Progenitor cell of endocrine pancreas (in vitro differentiated cells): ENCODE measurements at regions not wholly inside any gene's neighbourhood (a gene's known extent, or its start where the extent isn't known, plus 50 kb on each side); places are given as distances from the start of the nearest gene placed in this dataset.
A peak's percentile ranks its signal among the peaks of the same experiment; 100 is the strongest.

Experiments
- DNase-seq: peaks from one replicate; pipeline ENCODE4 v3.0.0; 2021; ENCODE audit warnings: low spot score; ENCODE audit not compliant: unreplicated experiment
- H3K27ac Mint-ChIP-seq: 2 replicates; pipeline ENCODE4 v1.8.0; 2021; ENCODE audit warnings: mild to moderate bottlenecking, moderate library complexity, mixed read lengths
- H3K27me3 Mint-ChIP-seq: 2 replicates; pipeline ENCODE4 v1.8.0; 2021; ENCODE audit warnings: mixed read lengths
- H3K36me3 Mint-ChIP-seq: 2 replicates; pipeline ENCODE4 v1.8.0; 2022; ENCODE audit warnings: mixed read lengths; ENCODE audit not compliant: insufficient read depth
- H3K4me1 Mint-ChIP-seq: 2 replicates; pipeline ENCODE4 v1.8.0; 2021; ENCODE audit warnings: low read depth, mixed read lengths
- H3K4me3 Mint-ChIP-seq: 2 replicates; pipeline ENCODE4 v1.8.0; 2021; ENCODE audit warnings: low read depth, mild to moderate bottlenecking, moderate library complexity, mixed read lengths
- H3K9me3 Mint-ChIP-seq: 2 replicates; pipeline ENCODE4 v1.8.0; 2021; ENCODE audit warnings: low read depth, mixed read lengths
- TF ChIP-seq, protein P1 (sequence below): fragments of 200-600 bp; sonication (generic); IDR thresholded peaks from one replicate; pipeline ENCODE4 v1.5.0; 2021; ENCODE audit warnings: antibody characterized with exemption, mild to moderate bottlenecking; ENCODE audit not compliant: unreplicated experiment

DNA sequence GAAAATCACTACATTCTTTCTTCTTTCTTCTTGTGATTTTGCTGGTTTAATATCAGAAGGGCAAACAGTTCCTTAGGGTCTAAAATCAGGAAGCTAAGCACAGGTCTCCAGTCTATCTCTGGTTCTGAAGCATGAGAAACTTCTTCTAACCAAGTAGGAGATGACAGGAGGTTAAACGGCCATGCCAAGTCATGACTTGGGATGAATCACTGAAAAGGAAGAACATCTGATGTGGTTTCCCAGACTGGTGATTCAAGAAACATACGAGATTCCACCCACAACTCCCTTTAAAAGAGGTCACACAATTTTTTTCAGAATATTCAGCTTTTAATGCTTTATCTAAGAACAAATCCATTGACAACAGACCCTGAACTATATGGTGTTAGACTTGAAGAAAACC lies 684.0 kb upstream of the PRKX start:
- Mint-ChIP-seq H3K9me3 (no peaks in the 10 kb centered on the region), H3K27ac (no peak overlapping the region), H3K4me1 (no peaks in the 10 kb centered on the region), H3K4me3 (no peak overlapping the region), H3K36me3 (no peaks in the 10 kb centered on the region), H3K27me3 (no peaks in the 10 kb centered on the region)
- DNase-seq, result no peak
- TF ChIP-seq, protein P1, sequence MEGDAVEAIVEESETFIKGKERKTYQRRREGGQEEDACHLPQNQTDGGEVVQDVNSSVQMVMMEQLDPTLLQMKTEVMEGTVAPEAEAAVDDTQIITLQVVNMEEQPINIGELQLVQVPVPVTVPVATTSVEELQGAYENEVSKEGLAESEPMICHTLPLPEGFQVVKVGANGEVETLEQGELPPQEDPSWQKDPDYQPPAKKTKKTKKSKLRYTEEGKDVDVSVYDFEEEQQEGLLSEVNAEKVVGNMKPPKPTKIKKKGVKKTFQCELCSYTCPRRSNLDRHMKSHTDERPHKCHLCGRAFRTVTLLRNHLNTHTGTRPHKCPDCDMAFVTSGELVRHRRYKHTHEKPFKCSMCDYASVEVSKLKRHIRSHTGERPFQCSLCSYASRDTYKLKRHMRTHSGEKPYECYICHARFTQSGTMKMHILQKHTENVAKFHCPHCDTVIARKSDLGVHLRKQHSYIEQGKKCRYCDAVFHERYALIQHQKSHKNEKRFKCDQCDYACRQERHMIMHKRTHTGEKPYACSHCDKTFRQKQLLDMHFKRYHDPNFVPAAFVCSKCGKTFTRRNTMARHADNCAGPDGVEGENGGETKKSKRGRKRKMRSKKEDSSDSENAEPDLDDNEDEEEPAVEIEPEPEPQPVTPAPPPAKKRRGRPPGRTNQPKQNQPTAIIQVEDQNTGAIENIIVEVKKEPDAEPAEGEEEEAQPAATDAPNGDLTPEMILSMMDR, result no peak

DNA sequence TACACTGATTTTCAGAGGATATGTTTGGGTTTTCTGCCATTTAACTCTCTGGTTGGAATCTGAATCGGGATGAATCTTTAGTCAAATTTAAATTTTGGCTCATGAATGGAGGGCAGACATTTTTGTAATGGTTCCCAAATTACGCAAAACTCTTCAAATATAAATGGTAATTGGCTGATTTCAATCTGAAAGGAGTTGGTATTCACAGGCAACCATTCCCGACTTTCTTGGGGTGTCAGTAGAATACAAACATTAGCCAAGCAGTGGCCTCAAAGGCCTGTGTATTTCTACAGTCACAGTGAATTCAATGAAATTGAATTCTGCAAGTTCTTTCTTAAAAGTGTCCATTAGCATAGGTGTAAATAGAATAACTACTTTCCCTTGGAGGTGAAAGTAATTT lies 668.8 kb upstream of the PRKX start:
- DNase-seq, result no peak
- Mint-ChIP-seq H3K9me3 (peaks cover 9% of the 10 kb centered on the region), H3K4me1 (peaks cover 5% of the 10 kb centered on the region), H3K27me3 (no peaks in the 10 kb centered on the region), H3K27ac (no peak overlapping the region), H3K4me3 (no peak overlapping the region), H3K36me3 (no peaks in the 10 kb centered on the region)
- TF ChIP-seq, protein P1, result no peak

DNA sequence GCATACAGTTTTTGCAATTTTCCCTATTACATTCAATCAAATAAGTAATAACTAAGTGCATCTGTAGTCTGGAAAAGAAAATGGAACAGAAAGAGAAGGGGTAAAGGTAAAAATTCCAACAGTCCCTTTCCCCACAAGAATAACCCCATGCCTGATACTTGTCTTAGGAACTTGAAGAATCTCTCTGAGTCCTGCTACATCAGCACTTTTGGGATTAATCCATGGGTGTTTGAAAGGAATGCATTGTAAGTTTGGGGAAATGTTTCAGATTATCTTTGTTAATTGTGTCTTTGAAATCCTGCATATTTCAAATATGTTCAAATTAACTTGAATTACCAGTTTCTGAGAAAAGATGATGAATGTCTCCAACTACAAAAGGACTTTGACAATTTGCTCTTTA lies 667.3 kb upstream of the PRKX start:
- Mint-ChIP-seq H3K9me3 (peaks cover 12% of the 10 kb centered on the region), H3K4me3 (no peak overlapping the region), H3K36me3 (no peaks in the 10 kb centered on the region), H3K4me1 (peaks cover 5% of the 10 kb centered on the region), H3K27ac (no peak overlapping the region), H3K27me3 (no peaks in the 10 kb centered on the region)
- DNase-seq, result no peak
- TF ChIP-seq, protein P1, result no peak

DNA sequence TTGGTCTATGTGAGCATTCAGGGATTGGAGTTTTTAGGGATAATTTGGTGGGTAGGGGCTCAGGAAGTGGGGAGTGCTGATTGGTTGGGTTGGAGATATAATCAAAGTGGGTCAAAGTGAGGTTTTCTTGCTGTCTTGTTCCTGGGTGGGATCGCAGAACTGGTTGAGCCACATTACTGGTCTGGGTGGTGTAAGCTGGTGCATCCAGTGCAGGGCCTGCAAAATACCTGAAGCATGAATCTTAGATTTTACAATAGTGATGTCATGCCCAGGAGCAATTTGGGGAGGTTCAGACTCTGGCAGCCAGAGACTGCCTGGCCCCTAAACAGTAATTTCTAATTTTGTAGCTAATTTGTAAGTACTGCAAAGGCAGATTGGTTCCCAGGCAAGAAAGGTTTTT lies 665.6 kb upstream of the PRKX start:
- H3K27ac Mint-ChIP-seq, result peak overlapping the region; percentile 70
- peaks cover 12% of the 10 kb centered on the region for H3K9me3 Mint-ChIP-seq
- H3K27me3 Mint-ChIP-seq, result no peaks in the 10 kb centered on the region
- no peak for DNase-seq
- H3K4me1 Mint-ChIP-seq, result peaks cover 5% of the 10 kb centered on the region
- no peaks in the 10 kb centered on the region for H3K36me3 Mint-ChIP-seq
- H3K4me3 Mint-ChIP-seq, result no peak overlapping the region
- TF ChIP-seq, protein P1, result no peak

DNA sequence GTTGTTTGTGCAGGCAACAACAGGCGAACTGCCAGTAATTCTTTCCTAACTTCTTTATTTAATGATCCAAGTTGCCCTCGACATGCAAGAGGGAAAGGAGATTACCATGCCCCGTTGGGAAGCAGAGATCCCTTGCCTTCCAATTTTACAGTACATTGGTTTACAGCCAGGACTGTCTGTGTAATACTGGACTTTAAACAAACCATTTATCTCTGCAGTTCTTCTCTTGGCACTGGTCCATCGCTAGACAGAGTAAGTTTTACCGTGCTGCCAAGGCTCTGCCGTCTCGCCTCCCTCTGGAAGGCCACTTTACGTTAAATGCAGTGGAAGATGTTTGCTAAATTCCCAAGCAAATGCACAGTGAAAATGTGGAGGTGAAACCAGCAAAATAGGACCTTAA lies 660.3 kb upstream of the PRKX start:
- Mint-ChIP-seq H3K27ac (no peak overlapping the region), H3K36me3 (no peaks in the 10 kb centered on the region), H3K4me3 (no peak overlapping the region), H3K4me1 (peaks cover under 1% of the 10 kb centered on the region), H3K27me3 (peaks cover 4% of the 10 kb centered on the region), H3K9me3 (peaks cover 9% of the 10 kb centered on the region)
- TF ChIP-seq, protein P1, result no peak
- no peak for DNase-seq

DNA sequence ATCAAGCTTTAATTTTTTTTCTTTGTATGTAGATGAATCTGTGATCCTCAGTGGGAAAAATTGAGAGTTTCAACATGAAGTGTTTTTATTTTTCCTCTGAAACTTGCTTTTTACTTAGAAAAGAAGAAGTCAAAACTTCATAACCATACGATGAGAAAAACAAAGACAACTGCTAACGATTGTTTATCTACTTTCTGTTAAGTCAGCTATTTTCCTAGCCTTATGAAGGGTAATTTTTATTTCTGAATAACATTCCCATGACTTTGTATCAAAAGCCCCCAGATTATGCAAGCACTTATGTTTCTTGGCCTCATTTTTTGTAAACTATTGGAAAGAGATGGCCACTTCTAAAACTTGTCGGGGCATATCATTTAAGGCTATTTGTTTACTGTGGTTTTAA lies 645.1 kb upstream of the PRKX start:
- Mint-ChIP-seq H3K4me3 (no peak overlapping the region), H3K9me3 (peaks cover 4% of the 10 kb centered on the region), H3K36me3 (no peaks in the 10 kb centered on the region), H3K4me1 (peaks cover 5% of the 10 kb centered on the region), H3K27ac (no peak overlapping the region), H3K27me3 (no peaks in the 10 kb centered on the region)
- TF ChIP-seq, protein P1, result no peak
- no peak for DNase-seq
